SU-DHL-6 (cell line): ENCODE measurements at regions not wholly inside any gene's neighbourhood (a gene's known extent, or its start where the extent isn't known, plus 50 kb on each side); places are given as distances from the start of the nearest gene placed in this dataset.

Experiments
- EZH2phosphoT487 ChIP-seq: fragments of 200-600 bp; sonication (generic), shearing (Covaris generic); conservative IDR thresholded peaks from 2 replicates; pipeline ENCODE4 v1.6.1; 2018; ENCODE audit warnings: mild to moderate bottlenecking, antibody characterized with exemption, low read length, moderate library complexity, mixed read lengths
- TF ChIP-seq, protein P1 (sequence below): fragments of 200-600 bp; sonication (generic); IDR thresholded peaks from one replicate; pipeline ENCODE4 v1.5.1; 2017; ENCODE audit warnings: antibody characterized with exemption, mild to moderate bottlenecking, low read length, moderate library complexity; ENCODE audit not compliant: insufficient read depth, poor library complexity, severe bottlenecking

DNA sequence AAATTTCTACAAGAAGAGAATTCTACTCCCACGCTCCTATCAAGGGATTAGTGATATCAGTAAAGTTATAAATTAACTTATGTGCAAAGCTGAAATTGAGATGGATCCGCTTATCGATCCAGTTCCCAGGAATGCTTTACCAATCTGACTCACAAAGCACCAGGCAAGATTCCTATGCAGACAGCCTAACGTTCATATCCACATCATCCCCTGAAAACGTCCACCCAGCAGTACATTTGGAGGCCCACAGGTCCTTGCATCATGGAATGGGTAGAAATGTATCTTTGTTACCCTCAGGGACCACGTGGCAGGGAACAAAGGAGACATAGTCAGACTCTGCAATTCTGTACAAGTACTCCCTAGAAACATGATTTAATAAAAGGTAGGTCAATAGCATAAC lies 147.4 kb downstream of the ESM1 start:
- TF ChIP-seq, protein P1, sequence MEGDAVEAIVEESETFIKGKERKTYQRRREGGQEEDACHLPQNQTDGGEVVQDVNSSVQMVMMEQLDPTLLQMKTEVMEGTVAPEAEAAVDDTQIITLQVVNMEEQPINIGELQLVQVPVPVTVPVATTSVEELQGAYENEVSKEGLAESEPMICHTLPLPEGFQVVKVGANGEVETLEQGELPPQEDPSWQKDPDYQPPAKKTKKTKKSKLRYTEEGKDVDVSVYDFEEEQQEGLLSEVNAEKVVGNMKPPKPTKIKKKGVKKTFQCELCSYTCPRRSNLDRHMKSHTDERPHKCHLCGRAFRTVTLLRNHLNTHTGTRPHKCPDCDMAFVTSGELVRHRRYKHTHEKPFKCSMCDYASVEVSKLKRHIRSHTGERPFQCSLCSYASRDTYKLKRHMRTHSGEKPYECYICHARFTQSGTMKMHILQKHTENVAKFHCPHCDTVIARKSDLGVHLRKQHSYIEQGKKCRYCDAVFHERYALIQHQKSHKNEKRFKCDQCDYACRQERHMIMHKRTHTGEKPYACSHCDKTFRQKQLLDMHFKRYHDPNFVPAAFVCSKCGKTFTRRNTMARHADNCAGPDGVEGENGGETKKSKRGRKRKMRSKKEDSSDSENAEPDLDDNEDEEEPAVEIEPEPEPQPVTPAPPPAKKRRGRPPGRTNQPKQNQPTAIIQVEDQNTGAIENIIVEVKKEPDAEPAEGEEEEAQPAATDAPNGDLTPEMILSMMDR = no peak
- no peak for TF ChIP-seq EZH2phosphoT487
